ENCODE measurements at regions not wholly inside any gene's neighbourhood (a gene's known extent, or its start where the extent isn't known, plus 50 kb on each side); places are given as distances from the start of the nearest gene placed in this dataset.

GRCh38 chr4:106718548-106718947, 317.6 kb downstream of the DKK2 start:
- Histone ChIP-seq H3K9me3 (ENCODE audit: insufficient read depth, low read depth, low read length) (no peaks in the 10 kb centered on the region), H3K27me3 (ENCODE audit: insufficient read depth, low read length) (no peaks in the 10 kb centered on the region), H3K36me3 (ENCODE audit: insufficient read depth, low read length) (no peaks in the 10 kb centered on the region), H2AFZ (ENCODE audit: low read depth, low read length) (no peak overlapping the region), H4K20me1 (ENCODE audit: insufficient read depth, low read length) (no peaks in the 10 kb centered on the region), H3K4me2 (ENCODE audit: low read length) (no peak overlapping the region), H3K9ac (ENCODE audit: low read length) (no peak overlapping the region), H3K4me3 (ENCODE audit: insufficient read depth, low read depth, low read length) (no peak overlapping the region), H3K4me1 (ENCODE audit: insufficient read depth, low read length) (no peaks in the 10 kb centered on the region), H3K79me2 (ENCODE audit: insufficient read depth, low read length) (no peaks in the 10 kb centered on the region), H3K27ac (ENCODE audit: low read depth, low read length) (no peak overlapping the region)
- Mint-ChIP-seq H3K27ac (ENCODE audit: unreplicated experiment) (no peak overlapping the region), H3K27me3 (ENCODE audit: low read depth, unreplicated experiment) (no peaks in the 10 kb centered on the region), H3K4me1 (ENCODE audit: low read depth, unreplicated experiment) (peaks cover 4% of the 10 kb centered on the region), H3K9me3 (ENCODE audit: unreplicated experiment) (no peaks in the 10 kb centered on the region), H3K4me3 (ENCODE audit: unreplicated experiment) (no peak overlapping the region), H3K36me3 (ENCODE audit: low read depth, unreplicated experiment) (no peaks in the 10 kb centered on the region)
- FAIRE-seq = no peak
- DNase-seq (ENCODE audit: low read depth) = no peak
- TF ChIP-seq EZH2 (IDR thresholded peaks at IDR 0.05; ENCODE audit: insufficient read depth, low read length) (no peak), CTCF (IDR thresholded peaks at IDR 0.05; ENCODE audit: insufficient read depth, low read depth, low read length) (no peak)

GRCh38 chr4:106717091-106717490, 319.0 kb downstream of the DKK2 start:
- peak; percentile 73 for FAIRE-seq

More at GRCh38 chr4:106717091-106717490, 319.0 kb downstream of the DKK2 start:
- no peak overlapping the region for H3K4me3 ChIP-seq (ENCODE audit: insufficient read depth, low read depth, low read length)
- no peaks in the 10 kb centered on the region for H3K9me3 Mint-ChIP-seq (ENCODE audit: unreplicated experiment)
- TF ChIP-seq CTCF (IDR thresholded peaks at IDR 0.05; ENCODE audit: insufficient read depth, low read depth, low read length) (no peak), EZH2 (IDR thresholded peaks at IDR 0.05; ENCODE audit: insufficient read depth, low read length) (no peak)
- no peak overlapping the region for H3K9ac ChIP-seq (ENCODE audit: low read length)
- DNase-seq (ENCODE audit: low read depth) = peak; percentile 82
- no peaks in the 10 kb centered on the region for H3K36me3 ChIP-seq (ENCODE audit: insufficient read depth, low read length)
- H3K4me1 Mint-ChIP-seq (ENCODE audit: low read depth, unreplicated experiment) = peaks cover 4% of the 10 kb centered on the region
- no peak overlapping the region for H3K27ac Mint-ChIP-seq (ENCODE audit: unreplicated experiment)
- H3K27ac ChIP-seq (ENCODE audit: low read depth, low read length) = no peak overlapping the region
- H3K79me2 ChIP-seq (ENCODE audit: insufficient read depth, low read length) = no peaks in the 10 kb centered on the region
- no peaks in the 10 kb centered on the region for H3K27me3 Mint-ChIP-seq (ENCODE audit: low read depth, unreplicated experiment)
- no peaks in the 10 kb centered on the region for H3K4me1 ChIP-seq (ENCODE audit: insufficient read depth, low read length)
- no peaks in the 10 kb centered on the region for H3K27me3 ChIP-seq (ENCODE audit: insufficient read depth, low read length)
- no peaks in the 10 kb centered on the region for H3K36me3 Mint-ChIP-seq (ENCODE audit: low read depth, unreplicated experiment)
- no peak overlapping the region for H2AFZ ChIP-seq (ENCODE audit: low read depth, low read length)
- no peak overlapping the region for H3K4me2 ChIP-seq (ENCODE audit: low read length)
- no peaks in the 10 kb centered on the region for H4K20me1 ChIP-seq (ENCODE audit: insufficient read depth, low read length)
- no peak overlapping the region for H3K4me3 Mint-ChIP-seq (ENCODE audit: unreplicated experiment)
- H3K9me3 ChIP-seq (ENCODE audit: insufficient read depth, low read depth, low read length) = no peaks in the 10 kb centered on the region

Measured in astrocyte (in vitro differentiated cells and primary cell).